Lung (tissue), 11 donors: ENCODE measurements at regions not wholly inside any gene's neighbourhood (a gene's known extent, or its start where the extent isn't known, plus 50 kb on each side); places are given as distances from the start of the nearest gene placed in this dataset.

ENCODE experiments used
- ATAC-seq: fragments of 200-7000 bp; cut with Tn5 transposase; one replicate; pipeline ENCODE4 v1.9.1; 2020; ENCODE audit warnings: moderate number of reproducible peaks; ENCODE audit not compliant: insufficient read depth, low FRiP score
- DNase-seq, 3 donors: peaks; one replicate each; pipeline ENCODE4 v3.0.0-alpha.2; 2013 to 2017
- H3K27ac ChIP-seq, 2 donors: one replicate each; pipeline ENCODE4 v1.5.1; 2013; ENCODE audit warnings: mild to moderate bottlenecking in 2 of 2, moderate library complexity in 2 of 2, control low read depth in 1 of 2, inconsistent platforms in 1 of 2, low read depth in 1 of 2, low read length in 1 of 2
- H3K27me3 ChIP-seq, 3 donors: one replicate each; pipeline ENCODE4 v1.5.1; 2013; ENCODE audit warnings: low read length in 2 of 3; ENCODE audit not compliant: control insufficient read depth in 3 of 3, insufficient read depth in 3 of 3
- H3K36me3 ChIP-seq, 4 donors: one replicate each; pipeline ENCODE4 v1.5.1; 2013; ENCODE audit warnings: low read length in 4 of 4, mild to moderate bottlenecking in 1 of 4, moderate library complexity in 1 of 4; ENCODE audit not compliant: control insufficient read depth in 4 of 4, insufficient read depth in 4 of 4
- H3K4me1 ChIP-seq, 5 donors: one replicate each; pipeline ENCODE4 v1.5.1; 2013; ENCODE audit warnings: low read length in 5 of 5, mild to moderate bottlenecking in 2 of 5, moderate library complexity in 1 of 5; ENCODE audit not compliant: control insufficient read depth in 5 of 5, insufficient read depth in 5 of 5
- H3K4me3 ChIP-seq: one replicate; pipeline ENCODE4 v1.5.1; 2013; ENCODE audit warnings: mild to moderate bottlenecking, control low read depth, moderate library complexity
- H3K9ac ChIP-seq, 2 donors: one replicate each; pipeline ENCODE4 v1.5.1; 2013; ENCODE audit warnings: low read length in 2 of 2, control low read depth in 1 of 2; ENCODE audit not compliant: insufficient read depth in 1 of 2
- H3K9me3 ChIP-seq, 4 donors: one replicate each; pipeline ENCODE4 v1.5.1; 2013; ENCODE audit warnings: low read length in 3 of 4, mild to moderate bottlenecking in 1 of 4, moderate library complexity in 1 of 4; ENCODE audit not compliant: control insufficient read depth in 4 of 4, insufficient read depth in 3 of 4
- WGBS, 2 donors: extraction: QIAGEN DNeasy Blood & Tissue Kit; methylation state at CpG; one replicate each; pipeline ENCODE4 v1.1.7; 2013; 5-methylcytosine and 5-hydroxymethylcytosine counted together
- TF ChIP-seq, protein P1 (sequence below): IDR thresholded peaks from 2 replicates; pipeline ENCODE4 v1.5.1; 2012; ENCODE audit warnings: mild to moderate bottlenecking; ENCODE audit errors: control extremely low read depth, extremely low read depth
- donor health status: control.
- donor health status: control.
- donor health status: Bipolar disorder and iron deficiency.
- donor health status: healthy.
- donor health status: DM: yes; HTN: yes; CAD: no.

DNA sequence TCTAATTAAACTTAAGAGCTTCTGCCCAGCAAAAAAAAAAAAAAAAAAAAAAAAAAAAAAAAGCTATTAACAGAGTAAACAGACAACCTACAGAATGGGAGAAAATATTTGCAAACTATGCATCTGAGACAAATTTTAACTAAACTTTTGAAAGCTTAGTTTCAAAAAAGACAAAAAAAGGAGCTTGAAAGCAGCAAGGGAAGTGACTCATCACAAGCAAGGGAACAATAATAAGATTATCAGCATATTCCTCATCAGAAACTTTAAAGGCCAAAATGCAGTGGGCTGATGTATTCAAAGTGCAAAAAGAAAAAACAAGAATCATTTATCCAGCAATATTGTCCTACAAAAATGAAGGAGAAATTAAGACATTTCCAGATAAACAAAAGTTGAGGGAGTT, 158.6 kb downstream of the RNF144B start:
- Histone ChIP-seq H3K9me3 (no peaks in the 10 kb centered on the region), H3K9ac (no peak overlapping the region), H3K27ac (no peak overlapping the region), H3K4me1 (no peaks in the 10 kb centered on the region), H3K27me3 (no peaks in the 10 kb centered on the region), H3K4me3 (no peak overlapping the region), H3K36me3 (no peaks in the 10 kb centered on the region)
- DNase-seq (no peak), ATAC-seq (no peak)
- TF ChIP-seq, protein P1, sequence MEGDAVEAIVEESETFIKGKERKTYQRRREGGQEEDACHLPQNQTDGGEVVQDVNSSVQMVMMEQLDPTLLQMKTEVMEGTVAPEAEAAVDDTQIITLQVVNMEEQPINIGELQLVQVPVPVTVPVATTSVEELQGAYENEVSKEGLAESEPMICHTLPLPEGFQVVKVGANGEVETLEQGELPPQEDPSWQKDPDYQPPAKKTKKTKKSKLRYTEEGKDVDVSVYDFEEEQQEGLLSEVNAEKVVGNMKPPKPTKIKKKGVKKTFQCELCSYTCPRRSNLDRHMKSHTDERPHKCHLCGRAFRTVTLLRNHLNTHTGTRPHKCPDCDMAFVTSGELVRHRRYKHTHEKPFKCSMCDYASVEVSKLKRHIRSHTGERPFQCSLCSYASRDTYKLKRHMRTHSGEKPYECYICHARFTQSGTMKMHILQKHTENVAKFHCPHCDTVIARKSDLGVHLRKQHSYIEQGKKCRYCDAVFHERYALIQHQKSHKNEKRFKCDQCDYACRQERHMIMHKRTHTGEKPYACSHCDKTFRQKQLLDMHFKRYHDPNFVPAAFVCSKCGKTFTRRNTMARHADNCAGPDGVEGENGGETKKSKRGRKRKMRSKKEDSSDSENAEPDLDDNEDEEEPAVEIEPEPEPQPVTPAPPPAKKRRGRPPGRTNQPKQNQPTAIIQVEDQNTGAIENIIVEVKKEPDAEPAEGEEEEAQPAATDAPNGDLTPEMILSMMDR: no peak

DNA sequence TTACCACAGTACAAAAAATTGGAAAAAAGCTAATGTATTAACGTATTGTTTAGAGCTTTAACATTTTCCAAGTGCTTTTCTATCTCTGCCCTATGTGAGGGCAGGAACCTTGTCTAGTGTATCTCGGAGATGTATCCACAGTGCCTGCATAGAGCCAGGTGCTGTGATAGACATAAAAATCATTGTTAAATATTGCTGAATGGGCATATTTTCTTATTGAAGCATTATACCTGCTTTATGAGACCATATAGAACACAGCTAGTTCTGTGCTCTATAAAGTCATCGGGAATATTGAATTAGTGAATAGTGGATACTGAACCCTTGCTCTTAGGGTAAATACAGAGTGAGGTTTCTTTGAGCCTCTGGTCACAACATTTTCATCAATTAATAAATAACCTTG, 163.0 kb downstream of the RNF144B start:
- no peaks in the 10 kb centered on the region for H3K27me3 ChIP-seq
- H3K4me1 ChIP-seq: no peaks in the 10 kb centered on the region
- no peaks in the 10 kb centered on the region for H3K36me3 ChIP-seq
- no peaks in the 10 kb centered on the region for H3K9me3 ChIP-seq
- H3K27ac ChIP-seq: no peak overlapping the region
- no peak overlapping the region for H3K9ac ChIP-seq
- 92 to 98% methylated on average over 3 of the region's 3 CpGs for WGBS, 2 donors
- H3K4me3 ChIP-seq: no peak overlapping the region
- no peak for ATAC-seq
- TF ChIP-seq, protein P1: no peak
- DNase-seq: no peak

DNA sequence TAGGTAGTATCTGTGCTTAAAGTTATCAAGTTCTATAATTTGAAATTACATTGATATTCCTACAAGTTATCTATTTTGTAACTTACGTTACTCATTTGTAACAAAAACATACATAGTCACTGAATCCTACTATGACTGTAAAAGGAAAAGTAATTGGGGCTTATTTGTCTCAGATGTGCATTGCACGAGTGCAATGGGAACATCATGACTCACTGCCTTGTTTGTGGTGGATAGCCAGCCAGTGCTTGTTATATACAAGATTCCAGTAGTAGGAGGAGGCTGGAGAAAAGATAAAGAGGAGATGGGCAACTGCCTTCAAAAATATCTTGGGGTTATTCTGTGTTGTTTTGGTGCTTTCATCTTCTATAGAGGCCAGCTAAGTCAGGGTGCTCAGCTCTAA, 164.1 kb downstream of the RNF144B start:
- WGBS, 2 donors: 67 to 87% methylated on average over 2 of the region's 2 CpGs
- Histone ChIP-seq H3K36me3 (no peaks in the 10 kb centered on the region), H3K9me3 (no peaks in the 10 kb centered on the region), H3K27me3 (no peaks in the 10 kb centered on the region), H3K4me1 (no peaks in the 10 kb centered on the region), H3K9ac (no peak overlapping the region), H3K27ac (no peak overlapping the region), H3K4me3 (no peak overlapping the region)
- DNase-seq (no peak), ATAC-seq (no peak)
- TF ChIP-seq, protein P1: no peak

DNA sequence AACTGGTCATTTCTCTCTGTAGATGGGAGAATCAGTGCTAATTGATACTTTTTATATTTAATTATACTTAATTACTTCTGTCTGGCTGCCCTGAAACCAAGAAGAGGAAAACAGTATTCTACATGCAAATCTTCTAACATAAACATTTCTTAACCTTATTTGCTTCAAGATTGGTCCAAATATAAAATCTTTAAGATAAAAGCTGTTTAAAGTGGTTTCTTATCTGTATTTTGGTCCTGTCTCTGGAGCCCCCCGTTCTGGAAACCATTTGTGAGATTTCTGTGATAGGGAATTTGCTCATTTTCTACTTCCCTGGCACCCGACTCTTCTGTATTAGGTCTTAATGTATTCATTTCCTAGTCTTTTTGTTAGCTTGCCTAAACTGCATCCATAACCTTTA, 168.6 kb downstream of the RNF144B start:
- no peaks in the 10 kb centered on the region for H3K4me1 ChIP-seq
- no peak overlapping the region for H3K9ac ChIP-seq
- WGBS, 2 donors: 65 to 76% methylated on average over 2 of the region's 2 CpGs
- no peak overlapping the region for H3K4me3 ChIP-seq
- ATAC-seq (no peak), DNase-seq (no peak)
- no peaks in the 10 kb centered on the region for H3K36me3 ChIP-seq
- H3K27ac ChIP-seq: no peak overlapping the region
- H3K9me3 ChIP-seq: no peaks in the 10 kb centered on the region
- TF ChIP-seq, protein P1: no peak
- H3K27me3 ChIP-seq: no peaks in the 10 kb centered on the region
